ENCODE measurements at regions not wholly inside any gene's neighbourhood (a gene's known extent, or its start where the extent isn't known, plus 50 kb on each side); places are given as distances from the start of the nearest gene placed in this dataset.

DNA sequence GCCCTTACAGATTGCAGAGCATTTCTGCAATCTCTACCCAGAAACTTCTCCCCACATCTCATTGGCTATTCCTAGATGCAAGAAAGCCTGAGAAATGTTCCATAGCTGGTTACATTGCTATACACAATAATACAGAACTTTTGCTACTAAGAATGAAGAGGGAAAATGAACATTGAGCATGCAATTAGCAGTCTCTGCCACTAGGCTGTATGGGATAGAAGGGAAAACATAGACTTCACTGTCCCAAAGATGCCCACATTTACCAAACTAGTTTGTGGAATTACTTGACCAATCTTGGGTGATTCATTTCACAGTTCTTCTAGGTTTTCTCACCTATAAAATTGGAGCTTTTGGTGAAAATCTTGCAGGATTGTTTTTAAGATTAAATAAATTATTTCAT lies 265.7 kb upstream of the NT5C1B start:
- no peak for DNase-seq

DNA sequence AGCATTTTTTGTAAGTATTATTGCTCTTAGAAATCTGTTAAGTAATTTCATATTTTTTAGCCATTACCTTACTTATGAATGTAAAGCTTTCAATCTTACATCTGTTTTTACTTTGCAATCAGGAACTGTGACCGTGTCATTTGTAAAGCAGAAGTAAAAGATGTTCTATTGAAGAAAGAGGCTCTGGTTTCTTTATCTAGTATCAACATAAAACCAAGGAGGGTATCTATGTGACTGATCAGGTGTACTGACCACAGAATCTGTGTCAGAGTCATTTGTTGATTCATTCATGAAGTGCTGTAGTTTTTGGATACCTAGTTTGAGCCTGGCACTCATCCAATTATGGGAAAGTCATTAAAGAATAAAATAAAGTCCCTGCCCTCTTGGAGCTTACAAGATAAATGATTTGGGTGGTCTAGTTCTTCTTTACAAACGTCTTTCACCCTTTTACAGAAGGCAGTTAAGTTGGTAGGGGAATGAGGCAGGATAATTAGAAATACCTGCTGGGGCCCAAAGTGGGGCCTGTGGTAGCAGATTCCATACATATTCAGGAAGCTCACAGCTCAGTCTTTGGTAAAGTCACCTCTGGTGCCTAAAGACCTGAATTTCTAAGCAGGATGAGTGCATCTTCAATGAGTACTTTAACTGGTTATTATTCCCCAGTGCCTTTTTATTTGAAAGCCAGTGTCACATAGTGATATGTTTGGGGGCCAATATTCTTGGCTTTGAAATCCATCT lies 260.6 kb upstream of the NT5C1B start:
- DNase-seq = no peak

DNA sequence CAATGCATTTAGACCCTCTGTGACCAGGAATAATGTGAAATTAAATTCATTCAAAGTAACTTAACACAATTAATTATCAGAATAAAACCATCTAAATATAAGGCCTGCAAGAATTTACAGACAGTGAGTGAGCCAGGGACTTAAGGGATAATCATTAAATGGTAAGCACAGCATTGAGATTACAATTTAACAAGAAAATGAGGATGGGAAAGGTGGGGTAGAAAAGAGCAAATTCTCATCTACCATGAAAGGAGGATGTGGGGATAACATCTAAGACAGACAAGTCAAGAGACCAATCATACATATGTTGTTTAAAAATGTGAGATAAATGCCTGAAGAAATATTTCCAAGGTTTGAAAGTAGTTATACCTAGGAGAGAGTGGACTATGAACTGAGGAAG lies 259.3 kb upstream of the NT5C1B start:
- no peak for DNase-seq

DNA sequence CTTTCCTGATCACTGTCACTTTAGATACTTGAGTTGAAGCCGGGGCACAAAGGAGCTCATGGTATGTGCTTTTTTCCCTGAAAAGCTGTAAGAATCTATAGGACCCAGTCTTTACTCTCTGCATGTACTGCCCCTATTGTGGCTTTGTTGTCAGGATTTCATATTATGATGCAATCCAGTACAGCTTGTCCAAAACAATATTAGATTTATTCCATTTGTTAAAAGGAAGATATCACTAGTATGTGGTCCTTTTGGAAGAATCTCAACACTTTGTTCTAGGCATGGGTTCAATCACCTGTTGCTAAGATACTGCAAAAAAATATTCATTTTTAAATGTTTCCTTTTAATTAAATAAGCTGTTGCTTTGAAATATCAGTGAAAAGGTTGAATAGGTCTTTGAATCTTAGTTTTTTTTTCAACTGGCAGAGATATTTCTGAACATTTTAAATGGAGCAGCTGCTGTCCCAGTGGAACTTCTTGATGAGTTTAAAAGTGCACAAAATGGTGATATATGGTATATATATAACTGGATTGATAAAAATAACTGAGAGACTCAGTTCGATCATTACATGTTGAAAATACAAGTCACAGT lies 256.6 kb upstream of the NT5C1B start:
- DNase-seq = no peak

DNA sequence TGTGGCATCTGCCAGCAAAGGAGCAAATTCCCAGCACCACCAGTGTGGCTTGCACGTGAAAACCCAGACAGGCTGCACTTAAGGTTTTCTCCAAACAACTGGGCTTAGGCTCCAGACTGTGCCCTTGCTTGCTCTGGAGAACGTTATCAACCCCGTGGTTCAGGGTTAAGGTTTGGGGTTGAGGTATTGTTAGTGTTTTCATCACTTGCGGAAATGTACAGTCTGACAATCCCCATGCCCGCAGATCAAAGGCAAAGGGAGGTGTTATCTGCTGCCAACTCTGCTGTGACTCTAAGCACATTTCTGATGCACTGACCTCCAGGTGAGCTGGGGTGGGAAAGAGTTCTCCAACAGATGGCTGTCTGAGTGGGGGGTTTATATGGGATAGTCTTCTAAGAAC lies 253.5 kb upstream of the NT5C1B start:
- DNase-seq = no peak

DNA sequence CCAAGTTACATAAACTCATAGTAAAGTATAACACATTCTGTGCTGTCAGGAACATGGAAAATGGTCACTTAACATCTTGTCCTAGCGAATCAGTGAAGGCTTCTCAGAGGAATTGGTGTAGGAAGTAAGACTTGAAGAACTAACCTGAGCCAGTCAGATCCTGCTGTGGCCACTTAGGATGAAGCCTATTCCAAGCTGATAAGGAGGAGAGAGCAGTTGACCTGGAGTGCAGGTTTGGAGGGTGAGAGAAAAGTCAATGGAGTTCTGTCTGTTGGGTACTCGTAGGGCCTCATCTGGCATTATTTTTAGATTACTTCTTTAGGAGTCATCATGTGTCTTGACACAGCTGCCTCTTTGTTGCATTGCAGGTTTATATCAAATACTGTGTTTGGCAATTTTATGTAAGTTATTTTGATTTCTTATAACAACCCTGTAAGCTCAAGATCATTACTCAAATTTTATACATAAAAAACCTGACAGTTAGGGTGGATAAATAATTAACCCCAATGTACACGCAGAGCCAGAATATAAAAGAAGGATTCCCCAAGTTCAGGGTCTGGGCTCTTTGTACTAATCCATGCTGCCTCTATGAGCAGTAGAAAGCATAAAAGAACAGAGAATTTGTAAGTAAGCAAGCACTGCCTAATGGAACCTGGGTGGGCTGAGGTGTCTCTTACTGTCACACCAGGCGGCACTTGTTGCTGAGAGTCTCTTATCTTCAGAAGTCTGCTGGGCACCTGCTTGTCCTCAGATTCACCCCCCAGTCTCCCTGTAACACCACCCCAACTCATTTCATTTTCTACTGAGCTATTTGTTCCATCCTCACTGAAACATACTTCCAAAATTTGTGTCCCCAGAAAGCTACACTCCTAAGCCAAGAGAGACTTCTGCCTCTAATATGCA lies 252.1 kb upstream of the NT5C1B start:
- DNase-seq = no peak

DNA sequence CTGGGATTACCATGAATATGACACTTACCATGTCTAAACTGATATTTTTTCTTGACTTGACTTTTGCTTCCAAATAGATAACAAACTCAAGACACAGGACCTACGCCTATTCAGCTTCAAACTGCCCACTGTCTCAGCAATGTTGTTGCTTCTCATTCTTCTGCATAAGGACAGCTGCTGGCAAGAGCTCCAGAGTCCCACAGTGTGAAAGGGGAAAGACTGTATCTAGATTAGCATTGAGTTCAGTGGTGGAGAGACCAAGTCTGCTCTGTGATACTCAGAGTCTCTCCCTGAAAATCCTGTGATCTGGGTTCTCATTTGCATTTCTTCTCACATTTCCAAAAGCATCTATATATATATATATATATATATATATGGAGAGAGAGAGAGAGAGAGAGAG lies 247.9 kb upstream of the NT5C1B start:
- no peak for DNase-seq

DNA sequence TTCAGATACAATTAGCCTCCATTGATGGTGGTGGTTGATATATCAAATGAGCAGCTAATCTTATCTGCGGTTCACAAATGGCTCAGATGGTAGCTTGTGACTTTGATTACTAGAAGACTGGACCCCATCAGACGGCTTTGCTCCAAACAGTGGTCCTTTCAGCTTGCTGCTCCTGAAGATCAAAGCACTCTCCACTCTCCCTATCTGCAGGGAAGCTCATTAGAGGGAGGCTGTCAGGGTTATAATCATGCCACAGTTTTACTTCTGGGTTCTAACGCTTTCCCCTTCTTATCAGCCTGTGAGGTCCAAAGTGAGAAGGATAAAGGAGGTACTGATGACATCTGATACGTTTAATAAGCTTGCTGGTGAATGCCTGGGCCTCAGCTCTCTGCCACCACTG lies 247.1 kb upstream of the NT5C1B start:
- DNase-seq = no peak

DNA sequence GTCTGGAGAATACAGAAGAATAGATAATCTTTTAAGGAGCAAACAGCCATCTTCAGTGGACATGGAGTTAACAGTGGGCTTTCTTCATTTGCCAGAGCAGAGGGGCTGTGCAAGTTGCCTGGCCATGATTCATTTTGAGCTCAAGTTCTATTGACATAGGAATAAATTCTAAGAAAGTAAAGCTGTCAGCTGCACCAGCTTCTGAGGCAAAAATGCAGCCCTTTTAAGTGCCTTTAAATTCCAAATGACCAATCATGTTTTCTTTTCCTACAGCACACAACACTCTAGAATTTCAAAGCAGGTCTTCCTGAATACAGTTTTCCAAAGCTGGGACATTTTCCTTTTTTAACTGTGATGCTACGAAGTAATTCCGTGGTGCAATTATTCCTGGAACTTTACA lies 246.4 kb upstream of the NT5C1B start:
- no peak for DNase-seq

DNA sequence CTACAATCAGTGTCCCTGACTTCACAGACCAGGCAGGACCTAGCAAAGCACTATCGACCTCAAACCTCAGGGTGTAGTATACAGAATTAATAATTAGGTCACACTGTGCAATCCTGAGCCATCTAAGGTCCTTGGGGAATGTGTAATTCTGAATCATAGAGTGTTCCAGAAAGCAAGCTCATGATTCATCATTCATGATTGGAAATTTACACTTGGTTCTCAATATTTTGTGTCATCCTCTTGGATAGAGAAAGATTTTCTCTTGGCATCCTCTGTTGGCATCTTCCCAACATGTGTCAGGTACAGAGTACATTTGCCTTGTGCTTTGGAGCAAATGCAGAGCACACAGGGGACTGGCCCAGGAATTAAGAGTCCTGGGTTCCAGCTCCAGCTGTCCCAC lies 245.0 kb upstream of the NT5C1B start:
- DNase-seq = no peak

DNA sequence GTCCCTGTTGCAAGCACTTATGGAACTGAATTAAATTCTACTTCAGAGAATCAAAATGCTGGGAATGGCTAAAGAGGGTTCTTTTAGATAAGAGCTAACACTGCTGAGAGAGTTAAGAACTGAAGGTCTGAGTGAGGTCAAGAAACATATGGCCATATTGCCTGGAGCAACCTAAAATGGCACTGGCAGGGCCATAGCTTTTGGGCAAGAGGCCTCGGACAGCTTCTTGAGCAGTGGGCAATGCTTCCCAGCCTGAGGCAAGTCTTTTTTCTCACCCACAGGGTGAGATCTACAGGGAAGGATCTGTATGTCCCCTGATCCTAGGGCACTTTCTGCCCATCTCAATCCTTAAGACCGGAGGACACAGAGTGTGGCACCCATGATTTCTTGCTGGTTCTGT lies 244.6 kb upstream of the NT5C1B start:
- DNase-seq = no peak

DNA sequence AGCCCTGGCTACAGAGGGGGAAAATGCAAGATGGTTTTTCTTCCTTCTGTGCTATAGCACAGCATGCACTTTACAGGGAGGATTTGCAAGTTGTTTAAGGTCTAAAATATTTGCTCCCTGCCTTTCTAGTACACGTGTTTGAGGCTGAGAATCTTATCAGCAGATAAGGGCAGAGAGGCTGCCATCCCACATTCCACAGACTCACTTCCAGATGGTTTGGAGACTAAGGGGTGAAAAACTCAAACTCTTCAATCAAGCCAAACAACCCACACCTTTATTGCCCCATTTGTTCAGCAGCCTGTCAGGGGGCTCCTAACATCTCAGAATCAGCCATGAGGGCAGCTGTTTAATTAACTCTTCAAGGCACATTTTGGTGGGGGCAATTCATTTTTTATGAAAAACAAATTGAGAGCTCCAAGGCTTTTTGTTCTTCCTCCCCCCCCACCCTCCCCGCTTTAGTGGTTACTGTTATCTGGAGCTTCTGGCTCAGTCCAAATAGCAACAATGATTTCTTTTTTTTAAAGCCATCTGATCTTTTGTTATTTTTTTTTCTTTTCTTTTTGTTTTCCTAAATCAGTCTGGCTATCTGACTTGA lies 242.6 kb upstream of the NT5C1B start:
- no peak for DNase-seq

DNA sequence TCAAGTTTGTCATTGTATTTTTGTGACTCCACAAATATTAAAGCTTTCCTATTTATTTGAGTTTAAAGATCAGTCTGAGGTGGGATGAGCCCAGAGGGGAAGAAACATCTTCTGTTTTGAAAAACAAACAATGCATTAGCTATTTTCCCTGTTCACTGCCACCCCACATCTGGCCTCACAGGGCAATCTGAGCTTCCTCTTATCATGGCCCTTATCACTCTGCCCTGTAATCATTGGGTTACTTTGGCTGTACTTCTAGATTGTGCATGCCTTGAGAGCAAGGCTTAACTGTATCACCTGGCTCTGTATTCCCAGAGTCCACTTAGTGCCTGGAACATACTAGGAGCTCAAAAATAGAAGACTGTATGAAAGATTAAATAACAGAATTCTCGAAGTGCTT lies 241.6 kb upstream of the NT5C1B start:
- DNase-seq = no peak

DNA sequence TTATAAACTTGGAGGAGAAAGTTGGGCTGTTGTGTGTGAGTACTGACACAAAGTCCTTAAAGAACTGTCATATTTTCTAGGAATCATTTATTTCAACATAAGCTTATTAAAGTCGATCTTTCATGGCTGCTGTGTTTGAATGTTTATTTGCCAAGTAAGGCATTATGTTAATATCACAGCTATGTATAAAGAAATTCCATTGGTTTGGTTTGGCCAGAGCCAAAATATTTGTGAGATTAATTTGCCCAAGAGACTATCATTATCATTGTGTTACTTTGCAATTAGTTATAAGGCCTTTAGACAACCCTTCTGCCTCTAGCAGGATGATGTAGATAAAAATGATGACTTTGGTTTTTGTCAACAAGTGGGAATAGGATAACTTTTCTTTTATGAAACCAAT lies 240.6 kb upstream of the NT5C1B start:
- DNase-seq = no peak

DNA sequence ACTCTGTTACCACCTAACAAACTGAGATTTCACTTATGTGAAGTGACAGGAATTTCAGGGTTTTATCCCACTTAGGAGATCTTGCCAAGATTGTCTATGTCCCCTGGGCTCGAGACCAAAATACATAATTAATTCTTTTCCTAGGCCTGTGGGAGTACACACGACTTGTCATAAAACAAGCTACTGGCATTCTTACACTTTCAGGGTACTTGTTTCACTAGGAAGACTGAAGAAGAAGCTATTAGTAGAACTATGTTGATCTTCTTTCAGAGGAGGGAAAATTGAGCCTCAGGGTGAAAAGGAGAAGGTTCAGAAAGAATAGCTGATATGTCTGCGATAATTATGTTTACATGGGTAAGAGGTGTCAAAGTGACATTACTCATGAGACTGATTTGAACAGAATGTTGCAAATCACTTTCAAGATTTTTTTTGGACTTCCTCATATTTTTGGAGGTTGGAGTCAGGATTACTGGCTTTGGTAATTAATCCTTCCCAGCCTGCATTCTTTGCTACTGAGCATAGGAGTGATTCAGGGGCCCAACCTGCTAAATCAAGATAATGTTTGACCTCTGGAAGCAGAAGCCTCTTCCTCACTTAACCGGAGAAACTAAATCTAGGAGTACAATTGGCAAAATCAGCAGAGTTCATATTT lies 240.0 kb upstream of the NT5C1B start:
- DNase-seq = no peak

DNA sequence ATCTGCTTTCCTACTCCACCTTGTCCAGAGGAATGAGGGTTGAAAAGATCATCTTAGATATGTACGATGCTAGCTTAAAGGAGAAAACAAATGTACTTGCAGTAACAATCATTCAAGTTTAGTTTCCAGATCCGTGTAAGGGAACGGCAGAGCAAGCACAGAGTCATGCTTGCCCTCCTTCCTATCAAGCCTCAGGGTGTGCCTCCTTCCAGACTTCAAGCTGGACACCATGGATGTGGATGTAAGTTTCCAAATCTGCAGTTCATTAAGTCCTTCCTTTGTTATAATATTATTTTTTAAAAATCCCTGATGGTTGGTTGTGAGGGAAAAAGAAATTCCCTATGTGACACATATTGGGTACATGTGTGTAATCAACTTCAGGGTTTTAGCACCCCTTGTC lies 238.9 kb upstream of the NT5C1B start:
- DNase-seq = no peak

DNA sequence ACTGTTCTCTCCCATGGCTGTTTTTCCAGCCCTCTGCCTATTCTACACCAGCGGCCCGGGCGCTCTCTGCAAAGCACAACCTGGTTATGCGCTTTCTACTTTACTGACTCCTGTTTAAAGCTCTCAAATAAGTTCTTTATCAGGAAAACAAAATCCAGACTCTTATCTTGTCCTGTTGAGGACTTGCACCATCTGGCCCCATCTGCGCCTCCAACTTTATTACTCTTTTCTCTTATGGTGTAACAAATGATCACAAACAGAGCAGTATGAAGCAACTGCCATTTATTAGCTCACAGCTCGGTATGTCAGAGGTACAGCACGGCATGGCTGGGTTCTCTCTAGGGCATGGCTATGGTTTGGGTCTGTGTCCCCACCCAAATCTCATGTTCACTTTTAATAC lies 236.5 kb upstream of the NT5C1B start:
- no peak for DNase-seq

DNA sequence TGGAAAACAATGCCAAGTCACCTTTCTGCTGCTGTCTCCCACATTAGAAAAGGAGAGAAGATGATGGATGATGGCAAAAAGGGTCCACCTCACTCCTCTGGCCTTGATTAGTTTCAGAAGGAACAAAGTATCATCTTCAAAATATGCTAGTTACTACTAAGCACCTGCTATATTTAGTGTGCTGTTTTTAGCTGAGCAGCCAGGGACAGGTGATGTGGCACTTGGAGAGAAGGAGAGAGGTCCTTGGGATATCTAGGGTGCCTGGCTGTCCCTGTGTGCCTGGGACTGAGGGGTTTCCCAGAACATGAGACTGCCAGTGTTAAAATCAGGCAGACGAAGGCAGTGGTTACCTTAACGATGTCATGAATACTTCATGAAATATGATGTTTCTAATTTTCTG lies 235.5 kb upstream of the NT5C1B start:
- no peak for DNase-seq

DNA sequence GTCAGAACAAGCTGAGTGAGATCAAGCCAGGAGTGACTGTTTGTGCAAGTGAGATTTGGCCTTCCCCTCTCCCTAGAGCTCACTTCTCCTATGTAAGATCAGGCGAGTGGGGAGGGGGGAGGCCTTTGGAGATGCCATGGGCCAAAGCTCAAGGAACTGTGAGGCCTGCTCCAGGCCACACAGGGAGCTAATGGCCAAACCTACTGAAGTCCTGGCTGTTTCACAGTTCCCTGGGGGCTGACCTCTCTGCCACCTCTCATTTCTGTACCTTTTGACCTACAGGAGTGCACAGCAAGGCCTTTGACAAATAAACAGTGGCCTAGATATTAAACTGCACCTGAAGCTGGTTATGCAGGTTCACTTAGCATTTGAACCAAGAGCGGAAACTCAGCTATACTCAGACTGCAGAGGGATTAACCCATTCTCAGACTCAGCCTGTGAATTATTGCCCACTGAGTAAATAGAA lies 235.0 kb upstream of the NT5C1B start:
- no peak for DNase-seq

DNA sequence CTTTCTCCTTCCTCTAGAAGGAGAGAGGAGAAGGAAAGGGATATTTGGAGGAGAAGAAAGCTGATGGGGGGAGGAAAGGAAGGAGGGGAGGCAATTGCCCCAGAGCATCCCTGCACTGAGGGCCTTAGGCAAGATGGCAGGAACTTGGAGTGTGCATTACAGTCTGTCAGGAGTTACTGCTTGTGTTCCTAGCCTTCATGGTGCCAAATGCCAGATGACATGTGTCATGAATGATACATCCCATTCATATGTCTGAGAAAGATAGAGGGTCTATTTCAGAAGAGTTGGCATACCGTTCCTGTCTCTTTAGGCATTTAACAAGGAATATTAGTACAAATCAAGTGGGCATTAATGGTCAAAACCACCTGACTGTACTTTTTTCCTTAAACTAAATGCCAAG lies 232.1 kb upstream of the NT5C1B start:
- DNase-seq = no peak

DNA sequence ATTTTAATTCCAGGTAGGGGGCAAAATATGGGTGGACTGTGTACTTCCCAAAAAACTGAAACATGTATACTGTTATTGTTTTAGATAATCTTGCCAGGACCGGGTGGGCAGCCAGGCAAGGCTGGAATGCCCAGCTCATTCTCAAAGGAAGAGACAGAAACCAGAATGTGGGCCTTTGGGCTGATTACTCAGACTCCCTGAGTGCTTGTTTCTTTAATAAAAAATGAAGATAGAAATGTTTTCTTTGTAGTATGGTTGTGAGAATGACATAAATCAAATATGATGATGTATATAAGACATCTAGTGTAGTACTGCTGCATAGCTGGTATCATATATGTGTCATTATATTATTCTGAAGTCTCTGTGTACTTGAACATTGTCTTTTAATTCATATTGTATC lies 231.6 kb upstream of the NT5C1B start:
- DNase-seq = no peak

DNA sequence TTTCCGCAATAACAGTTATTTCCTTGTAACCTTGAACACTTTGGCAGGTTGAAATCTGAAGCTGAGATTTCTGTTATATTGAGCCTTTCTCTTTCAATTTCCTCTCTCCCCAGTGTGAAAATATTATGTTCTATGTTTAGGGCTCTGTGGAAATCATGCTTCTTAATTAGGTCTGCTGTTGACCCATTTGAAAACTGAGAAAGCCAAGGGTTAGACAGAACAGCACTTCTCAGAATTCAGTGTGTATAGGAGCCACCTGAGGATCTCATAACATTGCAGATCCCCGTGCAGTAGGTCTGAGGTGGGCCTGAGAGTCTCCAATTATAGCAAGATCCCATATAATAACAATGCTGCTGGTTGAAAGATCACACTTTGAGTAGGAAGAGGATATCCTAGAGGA lies 230.2 kb upstream of the NT5C1B start:
- no peak for DNase-seq

DNA sequence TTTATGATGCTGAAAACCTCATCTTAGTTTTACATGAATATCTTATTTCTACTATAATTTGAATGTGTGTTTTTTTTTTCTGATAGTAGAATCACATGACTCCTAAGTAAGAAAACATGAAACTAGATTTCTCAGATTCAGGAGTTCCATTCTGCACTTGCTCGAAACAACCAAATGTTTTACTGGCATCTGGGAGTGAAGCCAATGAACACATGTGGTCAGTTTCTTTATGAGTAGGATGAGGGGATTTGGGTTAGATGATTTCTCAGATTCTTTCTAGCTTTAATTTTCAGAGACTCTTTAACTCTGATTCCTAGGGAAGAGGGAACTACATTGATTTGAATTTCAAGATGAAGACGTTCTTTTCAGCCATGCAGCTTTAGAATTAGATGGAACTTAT lies 225.0 kb upstream of the NT5C1B start:
- no peak for DNase-seq

Measured in GOT3 (cell line).